GM18519 (cell line): ENCODE measurements at regions not wholly inside any gene's neighbourhood (a gene's known extent, or its start where the extent isn't known, plus 50 kb on each side); places are given as distances from the start of the nearest gene placed in this dataset.

Source experiments
- ATAC-seq: cut with Tn5 transposase; IDR thresholded peaks from one replicate; pipeline ENCODE4 v1.9.1; 2021; ENCODE audit warnings: mild to moderate bottlenecking, moderate library complexity; ENCODE audit not compliant: unreplicated experiment, low FRiP score

DNA sequence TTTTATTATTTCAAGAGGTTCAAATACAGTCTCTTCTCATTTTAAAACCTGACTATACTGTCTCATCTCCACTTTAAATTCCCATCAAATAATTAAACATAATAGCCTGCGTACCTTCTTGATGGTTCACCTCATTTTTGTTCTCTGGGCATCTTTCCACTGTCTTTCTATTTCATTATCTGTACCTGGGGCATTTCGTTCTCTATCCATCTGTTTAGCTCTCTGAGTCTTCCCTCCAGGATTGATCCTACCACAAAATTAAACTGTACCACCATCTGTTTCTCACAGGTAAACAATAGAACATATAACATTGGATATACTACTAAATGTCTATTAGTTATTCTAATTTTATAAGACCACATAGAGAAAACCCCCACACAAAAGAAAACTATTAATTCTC lies 1331.4 kb downstream of the NSUN3 start:
- ATAC-seq: no peak

DNA sequence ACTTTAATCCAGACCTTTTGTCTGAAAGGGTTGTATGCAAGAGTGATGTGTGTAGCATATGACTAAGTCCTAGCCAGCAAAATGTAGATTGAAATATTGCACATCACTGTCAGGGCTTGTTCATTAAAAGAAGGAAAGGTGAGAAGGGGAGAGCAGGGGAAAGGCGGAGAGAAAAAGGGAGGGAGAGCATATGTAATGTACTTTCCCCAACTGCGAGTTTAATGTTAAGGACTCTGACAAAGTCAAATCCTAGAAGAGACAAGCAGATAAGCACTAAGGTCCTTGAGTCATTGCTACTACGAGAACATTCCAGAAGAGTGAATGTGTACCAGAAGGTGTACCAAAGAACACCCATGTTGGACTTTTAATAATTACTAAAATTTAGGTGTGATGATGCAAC lies 1336.7 kb downstream of the NSUN3 start:
- ATAC-seq: no peak

DNA sequence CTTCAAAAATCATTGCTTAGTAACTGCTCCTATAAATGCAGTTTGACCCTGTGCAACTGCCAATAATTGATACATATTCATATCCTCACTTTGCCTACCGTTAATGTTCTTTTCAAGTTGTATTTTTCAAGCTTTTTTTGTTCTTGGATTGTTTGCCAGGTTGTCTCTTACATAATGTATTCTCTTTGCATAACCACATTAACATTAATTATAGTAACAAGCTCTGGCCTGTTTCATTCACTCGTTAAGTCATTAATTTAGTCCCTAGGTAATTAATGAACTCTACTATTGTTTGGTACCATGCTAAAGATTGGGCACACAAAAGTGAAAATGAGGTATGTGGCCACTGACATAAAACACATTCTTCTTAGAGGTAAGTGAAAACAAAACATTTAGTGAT lies 1338.8 kb downstream of the NSUN3 start:
- ATAC-seq: no peak

DNA sequence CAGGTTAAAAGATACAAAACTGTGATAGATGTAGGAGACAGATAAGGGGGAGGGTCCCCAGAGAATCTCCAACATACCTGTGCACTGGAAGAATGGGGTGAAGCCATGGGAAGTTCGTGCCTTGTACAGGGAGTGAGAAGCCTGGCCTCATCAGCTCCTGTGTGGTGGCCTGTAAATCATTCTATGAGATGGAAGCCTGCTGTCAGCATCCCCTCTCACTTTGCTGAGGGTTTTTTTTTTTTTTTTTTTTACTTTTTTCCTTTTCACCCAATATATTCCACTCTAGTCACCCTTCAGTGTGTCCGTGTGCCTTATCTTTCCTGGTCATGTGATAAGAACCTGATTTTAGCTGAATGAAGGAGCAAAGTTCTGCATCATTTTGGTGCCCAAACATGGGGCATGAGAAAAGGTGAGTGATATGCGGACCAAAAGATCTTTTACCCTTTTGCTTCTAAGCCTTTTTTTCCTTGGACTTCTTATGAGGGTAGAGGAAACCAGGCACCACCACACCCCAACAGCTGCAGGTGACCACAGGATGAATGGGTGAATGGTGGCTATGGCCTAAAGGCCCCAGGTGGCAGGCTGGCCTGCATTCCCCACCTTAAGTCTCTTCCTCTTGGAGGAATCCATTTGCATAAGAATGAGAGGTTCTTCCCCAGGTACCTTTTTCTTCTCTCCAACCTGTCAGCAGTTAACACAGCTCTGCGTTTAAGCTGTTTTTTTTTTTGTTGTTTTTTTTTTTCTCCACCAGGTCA lies 1345.0 kb downstream of the NSUN3 start:
- no peak for ATAC-seq

DNA sequence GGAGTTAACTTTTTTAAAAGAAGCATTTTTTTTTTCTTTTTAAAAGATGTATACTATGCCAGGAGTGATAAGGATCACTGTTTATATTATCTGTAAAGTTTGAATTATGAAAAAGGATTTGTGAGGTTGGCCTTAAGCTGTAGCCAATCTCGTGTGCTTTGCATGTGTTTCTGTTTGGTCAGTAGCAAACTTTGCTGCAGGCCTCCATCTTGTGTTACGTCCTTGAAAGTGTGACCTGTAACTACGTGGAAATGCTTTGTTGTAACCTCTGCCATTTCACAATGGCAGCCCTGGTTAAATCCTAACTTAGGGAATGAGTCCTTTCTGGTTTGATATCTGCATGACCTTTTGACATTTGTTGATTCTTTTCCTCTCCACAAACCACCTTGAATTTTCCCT lies 1345.6 kb downstream of the NSUN3 start:
- ATAC-seq: no peak

GRCh38 chr3:95418251-95418650 lies 1355.4 kb downstream of the NSUN3 start:
- ATAC-seq: no peak

DNA sequence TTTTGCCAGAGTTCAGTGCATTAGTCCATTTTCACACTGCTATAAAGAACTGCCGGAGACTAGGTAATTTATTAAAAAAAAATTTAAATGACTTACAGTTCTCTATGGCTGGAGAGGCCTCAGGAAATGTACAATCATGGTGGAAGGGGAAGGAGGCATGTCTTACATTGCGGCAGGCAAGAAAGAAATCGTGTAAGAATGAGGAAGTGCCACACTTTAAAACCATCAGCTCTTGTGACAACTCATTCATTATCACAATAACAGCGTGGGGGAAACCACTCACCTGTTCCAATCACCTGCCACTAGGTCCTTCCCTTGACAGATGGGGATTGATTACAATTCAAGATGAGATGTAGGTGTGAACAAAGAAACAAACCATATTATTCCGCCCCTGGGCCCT lies 1361.4 kb downstream of the NSUN3 start:
- ATAC-seq: no peak

- no peak for ATAC-seq
Measured at GRCh38 chr3:95434491-95434890, 1371.6 kb downstream of the NSUN3 start.

GRCh38 chr3:95437409-95437808 lies 1374.5 kb downstream of the NSUN3 start:
- ATAC-seq: no peak

- no peak for ATAC-seq
Measured at GRCh38 chr3:95438274-95438673, 1375.4 kb downstream of the NSUN3 start.

- ATAC-seq: no peak
Measured at GRCh38 chr3:95442766-95443165, 1371.6 kb upstream of the EPHA6 start.

- no peak for ATAC-seq
Measured at GRCh38 chr3:95449841-95450240, 1364.6 kb upstream of the EPHA6 start.

DNA sequence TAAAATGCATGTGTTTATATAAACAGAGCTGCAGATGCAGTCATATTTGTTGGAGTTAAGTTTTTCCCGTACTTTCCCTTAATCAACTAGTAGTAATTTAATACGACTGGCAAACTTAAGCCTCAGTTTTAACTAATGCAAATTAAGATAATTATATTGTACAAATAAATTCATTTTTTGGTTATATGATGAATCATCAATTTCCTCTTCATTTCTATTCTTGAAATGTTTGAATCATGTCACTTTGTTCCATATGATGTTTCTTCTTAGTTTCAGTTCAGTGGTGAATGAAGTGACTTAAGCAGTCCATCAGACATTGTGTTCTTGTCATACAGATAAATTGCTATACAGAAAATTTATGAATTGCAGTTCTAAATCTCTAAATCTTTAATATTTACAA lies 1361.2 kb upstream of the EPHA6 start:
- no peak for ATAC-seq

DNA sequence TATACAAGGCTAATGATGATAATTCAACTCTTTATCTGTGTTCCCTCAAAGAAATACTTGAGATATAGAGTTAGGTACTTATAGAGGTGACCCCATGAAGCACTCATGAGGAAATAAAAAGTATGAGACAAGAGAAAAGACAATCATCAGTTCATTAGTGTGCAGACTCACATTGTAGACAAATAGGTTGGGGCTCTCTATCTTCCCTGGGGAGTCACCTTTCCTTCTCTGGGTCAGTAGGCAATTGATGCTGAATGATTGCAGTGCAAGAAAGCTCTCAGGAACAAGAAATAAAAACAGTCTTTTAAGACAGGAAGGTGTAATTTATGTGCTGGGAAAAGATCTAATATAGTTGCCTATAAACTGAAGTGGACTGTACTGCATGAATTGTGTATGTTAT lies 1357.6 kb upstream of the EPHA6 start:
- no peak for ATAC-seq

- ATAC-seq: no peak
Measured at GRCh38 chr3:95459706-95460105, 1354.7 kb upstream of the EPHA6 start.

- ATAC-seq: no peak
Measured at GRCh38 chr3:95460274-95460673, 1354.1 kb upstream of the EPHA6 start.

DNA sequence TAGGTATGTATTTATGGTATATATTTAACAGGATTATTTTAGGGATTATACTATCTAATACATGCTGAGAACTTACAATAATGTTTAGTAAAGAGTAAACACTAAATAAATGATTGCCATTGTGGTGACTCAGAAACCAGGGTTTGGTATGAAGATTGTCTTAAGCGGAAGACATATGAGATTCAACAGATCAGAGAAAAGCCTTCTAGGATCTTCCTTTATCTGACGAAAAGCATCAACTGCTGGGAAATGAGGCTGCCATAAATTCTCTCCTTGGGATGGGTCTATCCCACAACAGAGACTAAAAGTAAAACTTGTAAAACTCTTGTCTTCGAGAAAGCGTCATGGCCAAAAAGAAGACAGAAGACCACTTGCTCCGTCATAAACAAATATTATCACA lies 1352.2 kb upstream of the EPHA6 start:
- ATAC-seq: no peak

DNA sequence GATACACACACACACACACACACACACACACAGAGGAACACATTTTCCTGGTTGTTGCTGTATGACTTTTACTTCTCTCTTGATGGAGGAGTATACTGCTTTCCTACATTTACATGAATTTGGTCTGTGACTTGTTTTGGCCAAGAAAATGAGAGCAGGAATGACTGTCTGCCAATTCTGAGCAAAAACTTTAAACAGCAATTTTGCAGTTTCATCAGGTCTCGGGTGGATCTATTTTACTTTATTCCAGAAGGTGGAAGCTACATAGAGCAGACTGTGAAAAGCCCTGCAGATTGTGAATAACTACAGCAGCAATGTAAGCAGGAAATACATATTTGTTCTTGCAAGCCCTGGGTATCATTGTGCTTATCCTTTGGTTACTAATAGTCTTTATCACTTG lies 1350.0 kb upstream of the EPHA6 start:
- ATAC-seq: no peak

GRCh38 chr3:95468331-95468730 lies 1346.1 kb upstream of the EPHA6 start:
- no peak for ATAC-seq

GRCh38 chr3:95474338-95474737 lies 1340.1 kb upstream of the EPHA6 start:
- no peak for ATAC-seq

GRCh38 chr3:95476534-95476933 lies 1337.9 kb upstream of the EPHA6 start:
- ATAC-seq: no peak

DNA sequence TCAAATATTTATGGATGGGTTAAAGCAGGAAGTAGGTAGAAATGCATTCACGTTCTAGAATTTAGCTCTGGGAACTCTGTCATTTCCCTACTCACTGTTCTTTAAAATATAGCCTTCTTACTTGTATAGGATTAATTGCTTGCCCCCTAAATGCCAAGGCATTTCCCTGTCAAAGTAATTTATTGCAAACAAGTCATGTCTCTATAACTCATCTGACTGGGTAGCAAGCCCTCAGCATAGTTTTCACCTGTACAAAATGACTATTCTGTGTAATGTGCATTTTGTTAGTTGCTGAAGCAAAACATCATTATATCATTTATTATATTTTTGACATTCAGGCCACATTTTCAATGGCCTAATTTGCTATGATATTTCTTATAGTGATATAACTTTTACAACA lies 1308.2 kb upstream of the EPHA6 start:
- no peak for ATAC-seq

- ATAC-seq: no peak
Measured at GRCh38 chr3:95508124-95508523, 1306.3 kb upstream of the EPHA6 start.
